ENCODE measurements at regions not wholly inside any gene's neighbourhood (a gene's known extent, or its start where the extent isn't known, plus 50 kb on each side); places are given as distances from the start of the nearest gene placed in this dataset.

- TF ChIP-seq, protein P1, sequence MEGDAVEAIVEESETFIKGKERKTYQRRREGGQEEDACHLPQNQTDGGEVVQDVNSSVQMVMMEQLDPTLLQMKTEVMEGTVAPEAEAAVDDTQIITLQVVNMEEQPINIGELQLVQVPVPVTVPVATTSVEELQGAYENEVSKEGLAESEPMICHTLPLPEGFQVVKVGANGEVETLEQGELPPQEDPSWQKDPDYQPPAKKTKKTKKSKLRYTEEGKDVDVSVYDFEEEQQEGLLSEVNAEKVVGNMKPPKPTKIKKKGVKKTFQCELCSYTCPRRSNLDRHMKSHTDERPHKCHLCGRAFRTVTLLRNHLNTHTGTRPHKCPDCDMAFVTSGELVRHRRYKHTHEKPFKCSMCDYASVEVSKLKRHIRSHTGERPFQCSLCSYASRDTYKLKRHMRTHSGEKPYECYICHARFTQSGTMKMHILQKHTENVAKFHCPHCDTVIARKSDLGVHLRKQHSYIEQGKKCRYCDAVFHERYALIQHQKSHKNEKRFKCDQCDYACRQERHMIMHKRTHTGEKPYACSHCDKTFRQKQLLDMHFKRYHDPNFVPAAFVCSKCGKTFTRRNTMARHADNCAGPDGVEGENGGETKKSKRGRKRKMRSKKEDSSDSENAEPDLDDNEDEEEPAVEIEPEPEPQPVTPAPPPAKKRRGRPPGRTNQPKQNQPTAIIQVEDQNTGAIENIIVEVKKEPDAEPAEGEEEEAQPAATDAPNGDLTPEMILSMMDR (IDR thresholded peaks at IDR 0.05) = no peak
- no peak for TF ChIP-seq TCF7L2 (IDR thresholded peaks at IDR 0.05; ENCODE audit: low read depth, low read length)
- TF ChIP-seq POLR2AphosphoS5 (IDR thresholded peaks at IDR 0.05; ENCODE audit: low read depth, low read length) = no peak
Measured at GRCh38 chr5:174314261-174314660, 268.8 kb downstream of the NSG2 start.

Data from Panc1 (cell line).